PC-9 (cell line): ENCODE measurements at regions not wholly inside any gene's neighbourhood (a gene's known extent, or its start where the extent isn't known, plus 50 kb on each side); places are given as distances from the start of the nearest gene placed in this dataset.

ENCODE experiments used
- BruUV-seq: library from RNA; stranded (reverse); fragments of 400-500 nt; replicated peaks from 2 replicates; lab custom pipeline; 2021; lab: Mats Ljungman, UMichigan
- CTCF ChIA-PET: fragments of 300-600 bp; sonication (Branson Sonifier 250); formaldehyde crosslinking; loops from one replicate; lab custom pipeline; 2022; ENCODE audit warnings: antibody characterized with exemption; lab: Charles Lee
- POLR2A ChIA-PET: fragments of 300-600 bp; sonication (Branson Sonifier 250); formaldehyde crosslinking; loops from one replicate; lab custom pipeline; 2022; ENCODE audit warnings: antibody characterized with exemption; ENCODE audit not compliant: unreplicated experiment; lab: Charles Lee
- DNase-seq, 2 experiments: peaks; one replicate each; pipeline versions ENCODE4 v3.0.0 to v3.0.0-alpha.2; 2015 to 2022; ENCODE audit warnings: mixed read lengths in 1 of 2
- H2AFZ ChIP-seq: fragments of 200-600 bp; sonication (generic); 2 replicates; pipeline ENCODE4 v1.8.1; 2017; ENCODE audit warnings: antibody characterized with exemption
- H3F3A ChIP-seq: fragments of 200-600 bp; sonication (generic); 2 replicates; pipeline ENCODE4 v1.8.1; 2017; ENCODE audit warnings: antibody characterized with exemption, mild to moderate bottlenecking, low read depth; ENCODE audit not compliant: insufficient read depth
- H3K27ac ChIP-seq: fragments of 200-600 bp; sonication (generic); 2 replicates; pipeline ENCODE4 v1.6.1; 2016; ENCODE audit warnings: mixed run types
- H3K27me3 ChIP-seq: fragments of 200-600 bp; sonication (generic); 2 replicates; pipeline ENCODE4 v1.6.1; 2016; ENCODE audit warnings: low read depth, mixed run types; ENCODE audit not compliant: insufficient read depth
- H3K36me3 ChIP-seq: fragments of 200-600 bp; sonication (generic); 2 replicates; pipeline ENCODE4 v1.6.1; 2016; ENCODE audit warnings: low read depth, mixed run types
- H3K4me1 ChIP-seq: fragments of 200-600 bp; sonication (generic); replicated peaks from 2 replicates; pipeline ENCODE4 v1.6.1; 2016; ENCODE audit warnings: mixed run types; ENCODE audit not compliant: insufficient read depth
- H3K4me2 ChIP-seq: fragments of 200-600 bp; sonication (generic); 2 replicates; pipeline ENCODE4 v1.6.1; 2017; ENCODE audit warnings: mixed run types
- H3K4me3 ChIP-seq: fragments of 200-600 bp; sonication (generic); 2 replicates; pipeline ENCODE4 v1.6.1; 2016; ENCODE audit warnings: mixed run types
- H3K79me2 ChIP-seq: fragments of 200-600 bp; sonication (generic); 2 replicates; pipeline ENCODE4 v1.6.1; 2017; ENCODE audit warnings: low read depth, mixed run types
- H3K9me2 ChIP-seq: fragments of 200-600 bp; sonication (generic); 2 replicates; pipeline ENCODE4 v1.8.1; 2017; ENCODE audit warnings: mild to moderate bottlenecking; ENCODE audit not compliant: insufficient read depth
- H3K9me3 ChIP-seq: fragments of 200-600 bp; sonication (generic); 2 replicates; pipeline ENCODE4 v1.8.1; 2016; ENCODE audit warnings: low read depth; ENCODE audit not compliant: insufficient read depth
- H4K20me1 ChIP-seq: fragments of 200-600 bp; sonication (generic); 2 replicates; pipeline ENCODE4 v1.8.1; 2017; ENCODE audit not compliant: insufficient read depth
- EZH2 ChIP-seq: fragments of 200-600 bp; sonication (generic); IDR thresholded peaks from 2 replicates; pipeline ENCODE4 v1.8.0; 2017; ENCODE audit warnings: antibody characterized with exemption, low read depth
- intact Hi-C: fragments of 100-400 bp; cut with micrococcal nuclease; formaldehyde crosslinking; loops from one replicate; pipeline ENCODE4 v1.10.0; 2022; ENCODE audit not compliant: unreplicated experiment
- TF ChIP-seq, protein P1 (sequence below): fragments of 200-600 bp; sonication (generic); conservative IDR thresholded peaks from 2 replicates; pipeline ENCODE4 v1.6.1; 2017; ENCODE audit warnings: mixed run types, antibody characterized with exemption, mild to moderate bottlenecking, moderate library complexity

DNA sequence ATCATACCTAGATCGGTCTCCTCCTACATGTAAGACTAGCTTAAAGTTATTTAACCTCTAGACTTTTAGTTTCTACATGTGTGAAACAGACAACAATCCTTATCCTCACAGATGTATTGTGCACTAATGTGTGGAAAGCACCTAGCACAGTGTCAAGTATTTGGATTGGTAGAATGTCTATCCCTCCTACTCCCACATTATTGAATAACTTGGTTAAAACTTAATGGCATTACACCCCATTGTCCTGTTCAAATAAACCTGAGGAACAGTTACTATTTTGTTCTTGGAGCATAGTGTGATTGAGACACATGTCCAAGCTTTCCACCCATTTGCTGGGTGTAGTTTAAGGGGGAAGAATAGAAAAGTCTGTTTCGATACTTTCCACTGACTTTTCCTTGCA, 208.8 kb upstream of the JUN start:
- ChIA-PET CTCF (no interaction called here), POLR2A (no interaction called here)
- BruUV-seq, result no TSS peak
- H3K36me3 ChIP-seq, result no peaks in the 10 kb centered on the region
- no peak for DNase-seq
- no peaks in the 10 kb centered on the region for H4K20me1 ChIP-seq
- H3K27ac ChIP-seq, result no peak overlapping the region
- intact Hi-C loops, result no loop called here
- H3K9me2 ChIP-seq, result no peaks in the 10 kb centered on the region
- no peak overlapping the region for H3K4me2 ChIP-seq
- H3F3A ChIP-seq, result no peaks in the 10 kb centered on the region; the same call in 1 of the 2 replicates
- H3K27me3 ChIP-seq, result no peaks in the 10 kb centered on the region
- no peaks in the 10 kb centered on the region for H3K4me1 ChIP-seq
- H3K4me3 ChIP-seq, result no peak overlapping the region
- H2AFZ ChIP-seq, result no peak overlapping the region
- no peaks in the 10 kb centered on the region for H3K9me3 ChIP-seq
- H3K79me2 ChIP-seq, result no peaks in the 10 kb centered on the region
- TF ChIP-seq, protein P1, sequence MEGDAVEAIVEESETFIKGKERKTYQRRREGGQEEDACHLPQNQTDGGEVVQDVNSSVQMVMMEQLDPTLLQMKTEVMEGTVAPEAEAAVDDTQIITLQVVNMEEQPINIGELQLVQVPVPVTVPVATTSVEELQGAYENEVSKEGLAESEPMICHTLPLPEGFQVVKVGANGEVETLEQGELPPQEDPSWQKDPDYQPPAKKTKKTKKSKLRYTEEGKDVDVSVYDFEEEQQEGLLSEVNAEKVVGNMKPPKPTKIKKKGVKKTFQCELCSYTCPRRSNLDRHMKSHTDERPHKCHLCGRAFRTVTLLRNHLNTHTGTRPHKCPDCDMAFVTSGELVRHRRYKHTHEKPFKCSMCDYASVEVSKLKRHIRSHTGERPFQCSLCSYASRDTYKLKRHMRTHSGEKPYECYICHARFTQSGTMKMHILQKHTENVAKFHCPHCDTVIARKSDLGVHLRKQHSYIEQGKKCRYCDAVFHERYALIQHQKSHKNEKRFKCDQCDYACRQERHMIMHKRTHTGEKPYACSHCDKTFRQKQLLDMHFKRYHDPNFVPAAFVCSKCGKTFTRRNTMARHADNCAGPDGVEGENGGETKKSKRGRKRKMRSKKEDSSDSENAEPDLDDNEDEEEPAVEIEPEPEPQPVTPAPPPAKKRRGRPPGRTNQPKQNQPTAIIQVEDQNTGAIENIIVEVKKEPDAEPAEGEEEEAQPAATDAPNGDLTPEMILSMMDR, result no peak
- TF ChIP-seq EZH2, result no peak

DNA sequence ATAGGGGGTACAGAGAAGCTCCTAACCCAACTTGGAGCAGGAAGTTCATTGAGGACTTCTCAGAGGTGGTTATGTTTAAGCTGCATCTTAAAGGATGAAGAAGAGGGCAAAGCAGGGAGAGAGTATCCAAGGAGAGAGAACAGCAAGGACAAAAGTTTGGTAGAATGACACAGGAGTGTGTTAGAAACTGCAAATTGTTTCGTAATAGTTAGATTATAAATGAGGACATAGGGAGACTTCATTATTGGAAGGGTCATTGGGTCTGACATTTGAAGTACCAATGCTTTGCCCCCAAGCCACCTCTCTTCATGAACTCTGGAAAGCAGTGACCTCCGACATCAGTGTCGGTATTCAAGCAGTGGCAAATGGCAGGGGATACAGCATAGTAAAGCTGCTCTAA, 209.6 kb upstream of the JUN start:
- Histone ChIP-seq H3K27me3 (no peaks in the 10 kb centered on the region), H2AFZ (no peak overlapping the region), H3K9me2 (no peaks in the 10 kb centered on the region), H3K9me3 (no peaks in the 10 kb centered on the region), H3K36me3 (no peaks in the 10 kb centered on the region), H3K4me1 (no peaks in the 10 kb centered on the region), H3K4me3 (no peak overlapping the region), H4K20me1 (no peaks in the 10 kb centered on the region), H3F3A (no peaks in the 10 kb centered on the region; the same call in 1 of the 2 replicates), H3K27ac (no peak overlapping the region), H3K79me2 (no peaks in the 10 kb centered on the region), H3K4me2 (no peak overlapping the region)
- TF ChIP-seq, protein P1, result no peak
- no peak for TF ChIP-seq EZH2
- ChIA-PET CTCF (no interaction called here), POLR2A (no interaction called here)
- no TSS peak for BruUV-seq
- intact Hi-C loops, result no loop called here
- DNase-seq, result no peak

DNA sequence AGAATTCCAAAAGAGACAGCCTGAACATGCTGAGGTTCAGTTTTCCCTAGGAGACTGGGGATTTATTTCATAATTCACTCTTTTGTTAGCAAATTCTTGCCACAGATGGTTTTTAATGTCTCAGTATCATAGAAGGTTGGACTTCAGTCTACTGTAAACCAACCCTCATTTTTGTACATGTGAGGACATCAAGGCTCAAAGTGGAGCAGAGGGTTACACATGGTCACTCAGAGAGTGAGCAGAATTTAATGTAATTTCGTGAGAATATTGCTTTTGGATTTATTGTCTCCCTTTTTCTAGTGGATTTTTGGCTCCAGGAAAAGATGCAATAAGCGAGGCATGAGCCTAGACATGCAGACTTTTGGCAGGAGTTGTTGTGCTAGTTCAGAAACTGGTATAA, 210.8 kb upstream of the JUN start:
- no peak overlapping the region for H3K4me2 ChIP-seq
- BruUV-seq, result no TSS peak
- H4K20me1 ChIP-seq, result no peaks in the 10 kb centered on the region
- TF ChIP-seq EZH2, result no peak
- TF ChIP-seq, protein P1, result no peak
- no peaks in the 10 kb centered on the region for H3K4me1 ChIP-seq
- H3K9me2 ChIP-seq, result no peaks in the 10 kb centered on the region
- H2AFZ ChIP-seq, result no peak overlapping the region
- no peak overlapping the region for H3K4me3 ChIP-seq
- H3K36me3 ChIP-seq, result no peaks in the 10 kb centered on the region
- H3K79me2 ChIP-seq, result no peaks in the 10 kb centered on the region
- no peaks in the 10 kb centered on the region for H3K27me3 ChIP-seq
- intact Hi-C loops, result no loop called here
- no peaks in the 10 kb centered on the region for H3K9me3 ChIP-seq
- ChIA-PET CTCF (no interaction called here), POLR2A (no interaction called here)
- no peak overlapping the region for H3K27ac ChIP-seq
- H3F3A ChIP-seq, result no peaks in the 10 kb centered on the region; the same call in 1 of the 2 replicates
- no peak for DNase-seq
